RCC 7860 (cell line): ENCODE measurements at regions not wholly inside any gene's neighbourhood (a gene's known extent, or its start where the extent isn't known, plus 50 kb on each side); places are given as distances from the start of the nearest gene placed in this dataset.
"Not testable (repeated sequence)": the region's sequence is repeated elsewhere in the genome, so short reads cannot be mapped to it uniquely, and the experiment has no call there.

Experiments used
- DNase-seq: peaks from one replicate; pipeline ENCODE4 v3.0.0-alpha.2; 2015; ENCODE audit warnings: low spot score
- FAIRE-seq: peaks from 2 replicates; lab custom pipeline; 2012; peaks lifted over from hg19 to GRCh38; lab: Jason Lieb, UNC

GRCh38 chr6:51120016-51120415 is 301.3 kb downstream of the TFAP2B start:
- FAIRE-seq (no peak), DNase-seq (no peak)

GRCh38 chr6:51121380-51121976 is 302.8 kb downstream of the TFAP2B start:
- not testable (repeated sequence) for DNase-seq, FAIRE-seq

- DNase-seq (no peak), FAIRE-seq (no peak)
Observed at GRCh38 chr6:51129043-51129442, 310.4 kb downstream of the TFAP2B start.

GRCh38 chr6:51137777-51138176 is 319.1 kb downstream of the TFAP2B start:
- no peak for FAIRE-seq
- DNase-seq, result peak; percentile 7

- no peak for DNase-seq
- FAIRE-seq, result no peak
Observed at GRCh38 chr6:51139950-51140385, 321.3 kb downstream of the TFAP2B start.

GRCh38 chr6:51141080-51141479 is 322.4 kb downstream of the TFAP2B start:
- FAIRE-seq, result no peak
- DNase-seq, result no peak

- peak; percentile 20 for DNase-seq
- FAIRE-seq, result no peak
Observed at GRCh38 chr6:51147756-51148155, 329.1 kb downstream of the TFAP2B start.

GRCh38 chr6:51152594-51152993 is 333.9 kb downstream of the TFAP2B start:
- no peak for FAIRE-seq
- DNase-seq, result no peak

- FAIRE-seq (no peak), DNase-seq (no peak)
Observed at GRCh38 chr6:51153109-51153508, 334.4 kb downstream of the TFAP2B start.

- not testable (repeated sequence) for DNase-seq, FAIRE-seq
Observed at GRCh38 chr6:51154925-51155324, 336.3 kb downstream of the TFAP2B start.

- not testable (repeated sequence) for DNase-seq, FAIRE-seq
Observed at GRCh38 chr6:51159260-51159659, 340.6 kb downstream of the TFAP2B start.

GRCh38 chr6:51161752-51162151 is 343.1 kb downstream of the TFAP2B start:
- DNase-seq, result no peak
- no peak for FAIRE-seq

GRCh38 chr6:51163843-51164529 is 345.3 kb downstream of the TFAP2B start:
- FAIRE-seq, result no peak
- no peak for DNase-seq

- FAIRE-seq (no peak), DNase-seq (no peak)
Observed at GRCh38 chr6:51166914-51167313, 348.2 kb downstream of the TFAP2B start.

- no peak for FAIRE-seq
- no peak for DNase-seq
Observed at GRCh38 chr6:51167468-51167867, 348.8 kb downstream of the TFAP2B start.

- no peak for DNase-seq
- no peak for FAIRE-seq
Observed at GRCh38 chr6:51182827-51183226, 364.2 kb downstream of the TFAP2B start.

GRCh38 chr6:51184046-51184445 is 365.4 kb downstream of the TFAP2B start:
- no peak for FAIRE-seq
- no peak for DNase-seq

- not testable (repeated sequence) for FAIRE-seq, DNase-seq
Observed at GRCh38 chr6:51193163-51193562, 374.5 kb downstream of the TFAP2B start.

- no peak for FAIRE-seq
Observed at GRCh38 chr6:51199105-51199552, 380.5 kb downstream of the TFAP2B start.

GRCh38 chr6:51199733-51200260 is 381.1 kb downstream of the TFAP2B start:
- DNase-seq (no peak), FAIRE-seq (no peak)

More at GRCh38 chr6:51199105-51199552, 380.5 kb downstream of the TFAP2B start:
- DNase-seq, result no peak

GRCh38 chr6:51200676-51201075 is 382.0 kb downstream of the TFAP2B start:
- FAIRE-seq, result no peak

GRCh38 chr6:51202653-51203052 is 384.0 kb downstream of the TFAP2B start:
- not testable (repeated sequence) for FAIRE-seq, DNase-seq

More at GRCh38 chr6:51200676-51201075, 382.0 kb downstream of the TFAP2B start:
- no peak for DNase-seq
